Kidney (tissue), 13 donors: ENCODE measurements at regions not wholly inside any gene's neighbourhood (a gene's known extent, or its start where the extent isn't known, plus 50 kb on each side); places are given as distances from the start of the nearest gene placed in this dataset.

Experiments
- DNase-seq, 5 donors: peaks; one replicate each; pipeline ENCODE4 v3.0.0-alpha.2; 2013 to 2020
- FAIRE-seq: peaks from 2 replicates; lab custom pipeline; 2012; peaks lifted over from hg19 to GRCh38; lab: Jason Lieb, UNC
- H3K27ac ChIP-seq, 2 donors: one replicate each; pipeline ENCODE4 v1.7.0; 2013; ENCODE audit warnings: low read depth in 2 of 2, low read length in 2 of 2, inconsistent platforms in 1 of 2
- H3K27me3 ChIP-seq: one replicate; pipeline ENCODE4 v1.7.1; 2013; ENCODE audit warnings: low read length, inconsistent platforms; ENCODE audit not compliant: control insufficient read depth, insufficient read depth
- H3K36me3 ChIP-seq, 3 donors: one replicate each; pipeline versions ENCODE4 v1.7.0 to v1.7.1; 2013; ENCODE audit warnings: low read length in 3 of 3, control low read depth in 1 of 3, inconsistent platforms in 1 of 3; ENCODE audit not compliant: insufficient read depth in 3 of 3, control insufficient read depth in 2 of 3
- H3K4me1 ChIP-seq, 3 donors: one replicate each; pipeline versions ENCODE4 v1.7.0 to v1.7.1; 2013; ENCODE audit warnings: low read length in 3 of 3, inconsistent platforms in 1 of 3, low read depth in 1 of 3; ENCODE audit not compliant: control insufficient read depth in 2 of 3, insufficient read depth in 2 of 3
- H3K4me3 ChIP-seq, 3 donors: one replicate each; pipeline versions ENCODE4 v1.7.0 to v1.8.1; 2013; ENCODE audit warnings: low read length in 3 of 3, control low read depth in 1 of 3, inconsistent platforms in 1 of 3
- H3K9ac ChIP-seq, 3 donors: one replicate each; pipeline versions ENCODE4 v1.7.0 to v1.7.1; 2013; ENCODE audit warnings: low read length in 3 of 3, control low read depth in 1 of 3, inconsistent platforms in 1 of 3
- H3K9me3 ChIP-seq, 3 donors: one replicate each; pipeline versions ENCODE4 v1.7.0 to v1.7.1; 2013; ENCODE audit warnings: low read length in 3 of 3, control low read depth in 1 of 3, inconsistent platforms in 1 of 3; ENCODE audit not compliant: control insufficient read depth in 2 of 3, insufficient read depth in 1 of 3
- intact Hi-C: fragments of 100-400 bp; cut with DNase I; formaldehyde crosslinking; loops from one replicate; pipeline ENCODE4 v1.11.1; 2022
- TF ChIP-seq, protein P1 (sequence below): IDR thresholded peaks from 3 replicates; pipeline ENCODE4 v1.5.1; 2012; ENCODE audit warnings: mild to moderate bottlenecking, moderate library complexity, borderline replicate concordance; ENCODE audit not compliant: insufficient read depth; ENCODE audit errors: extremely low read depth
- donor health status: control.
- donor health status: control.
- donor health status: control.
- donor health status: control.
- donor health status: control.
- donor health status: DM: yes; HTN: yes; CAD: no.
- donor health status: Normal renal cell carcinoma (clear cell type).

DNA sequence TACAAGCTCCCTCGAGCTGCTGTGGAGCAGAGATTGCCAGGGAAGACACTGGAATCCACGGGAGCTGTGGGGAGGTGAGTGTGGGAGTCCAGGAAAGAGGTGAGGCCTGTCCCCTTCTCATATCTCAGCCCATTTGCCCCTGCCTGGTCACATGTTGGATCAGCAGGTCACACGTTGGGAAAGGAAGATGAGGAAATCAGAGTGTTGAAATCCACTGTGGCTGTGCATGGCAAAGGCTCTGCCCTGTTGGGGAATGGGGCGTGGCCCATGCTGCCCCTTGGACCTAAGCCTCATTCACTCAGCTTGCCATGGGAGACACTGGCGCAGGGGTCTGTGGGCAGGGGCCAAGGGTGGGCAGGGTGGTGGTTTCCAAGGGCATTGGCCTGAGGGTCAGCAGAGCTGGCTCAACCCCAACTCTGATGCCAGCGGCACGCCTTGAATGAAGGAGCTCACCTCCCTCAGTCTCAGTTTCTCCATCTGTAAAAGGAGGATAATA, 85.4 kb upstream of the CPEB4 start:
- DNase-seq (peak in 2 of 5 donors; percentile 31 to 79), FAIRE-seq (no peak)
- Histone ChIP-seq H3K4me3 (no peak overlapping the region), H3K36me3 (no peaks in the 10 kb centered on the region), H3K4me1 (peaks cover 2 to 5% (median 5%) of the 10 kb centered on the region in 3 donors), H3K9ac (no peak overlapping the region), H3K27me3 (no peaks in the 10 kb centered on the region), H3K9me3 (no peaks in the 10 kb centered on the region), H3K27ac (no peak overlapping the region)
- TF ChIP-seq, protein P1, sequence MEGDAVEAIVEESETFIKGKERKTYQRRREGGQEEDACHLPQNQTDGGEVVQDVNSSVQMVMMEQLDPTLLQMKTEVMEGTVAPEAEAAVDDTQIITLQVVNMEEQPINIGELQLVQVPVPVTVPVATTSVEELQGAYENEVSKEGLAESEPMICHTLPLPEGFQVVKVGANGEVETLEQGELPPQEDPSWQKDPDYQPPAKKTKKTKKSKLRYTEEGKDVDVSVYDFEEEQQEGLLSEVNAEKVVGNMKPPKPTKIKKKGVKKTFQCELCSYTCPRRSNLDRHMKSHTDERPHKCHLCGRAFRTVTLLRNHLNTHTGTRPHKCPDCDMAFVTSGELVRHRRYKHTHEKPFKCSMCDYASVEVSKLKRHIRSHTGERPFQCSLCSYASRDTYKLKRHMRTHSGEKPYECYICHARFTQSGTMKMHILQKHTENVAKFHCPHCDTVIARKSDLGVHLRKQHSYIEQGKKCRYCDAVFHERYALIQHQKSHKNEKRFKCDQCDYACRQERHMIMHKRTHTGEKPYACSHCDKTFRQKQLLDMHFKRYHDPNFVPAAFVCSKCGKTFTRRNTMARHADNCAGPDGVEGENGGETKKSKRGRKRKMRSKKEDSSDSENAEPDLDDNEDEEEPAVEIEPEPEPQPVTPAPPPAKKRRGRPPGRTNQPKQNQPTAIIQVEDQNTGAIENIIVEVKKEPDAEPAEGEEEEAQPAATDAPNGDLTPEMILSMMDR = no peak
- intact Hi-C loops = no loop called here

DNA sequence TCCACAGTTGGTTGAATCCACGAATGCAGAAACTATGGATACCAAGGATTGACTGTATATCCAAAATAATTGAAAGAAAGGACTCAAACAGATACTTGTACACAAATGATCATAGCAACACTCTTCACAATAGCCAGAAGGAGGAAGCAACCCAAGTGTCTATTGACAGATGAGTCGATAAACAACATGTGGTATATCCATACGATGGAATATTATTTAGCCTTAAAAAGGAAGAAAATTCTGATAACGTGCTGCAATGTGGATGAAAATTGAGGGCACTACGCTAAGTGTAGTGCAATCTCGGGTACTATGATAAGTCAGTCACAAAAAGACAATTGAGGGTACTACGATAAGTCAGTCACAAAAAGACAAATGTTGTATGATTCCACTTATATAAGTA, 83.6 kb upstream of the CPEB4 start:
- FAIRE-seq = no peak
- no peaks in the 10 kb centered on the region for H3K36me3 ChIP-seq

DNA sequence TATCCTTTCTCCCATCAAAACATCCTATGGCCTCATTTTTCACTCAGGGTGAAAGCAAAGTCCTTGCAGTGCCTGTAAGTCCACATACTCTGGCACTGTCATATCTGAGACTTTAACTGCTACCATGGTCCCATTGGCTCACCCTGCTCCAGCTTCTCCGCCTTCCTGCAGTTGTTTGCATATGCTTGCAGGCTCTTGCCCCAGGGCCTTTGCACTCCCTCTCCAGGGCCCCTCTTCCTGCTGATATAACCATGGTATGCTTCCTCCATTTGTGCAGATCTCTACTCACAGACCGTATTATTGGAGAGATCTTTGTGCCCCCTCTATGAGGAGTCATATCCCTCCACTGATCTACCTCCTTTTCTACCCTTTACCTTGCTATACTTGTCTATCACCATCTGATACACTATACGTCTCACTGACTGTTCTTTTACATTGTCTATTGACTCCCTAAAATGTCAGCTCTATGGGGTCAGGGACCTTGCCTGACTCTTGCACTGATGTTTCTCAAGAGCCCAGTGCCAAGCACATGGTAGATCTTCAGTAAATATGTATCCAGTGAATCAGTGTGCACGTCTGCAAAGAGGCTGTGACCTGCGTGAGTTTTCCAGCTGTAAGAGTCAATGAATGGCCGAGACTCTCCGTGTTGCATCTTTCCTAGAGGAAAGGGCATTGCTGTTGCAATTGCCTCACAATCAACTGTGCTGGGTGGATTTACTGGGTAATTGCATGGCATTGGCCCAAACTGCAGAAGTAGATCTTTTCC, 81.7 kb upstream of the CPEB4 start:
- intact Hi-C loops = no loop called here
- FAIRE-seq (no peak), DNase-seq (no peak)
- Histone ChIP-seq H3K4me3 (no peak overlapping the region), H3K27ac (no peak overlapping the region), H3K4me1 (peaks cover 0 to 2% (median 0%) of the 10 kb centered on the region in 3 donors), H3K36me3 (no peaks in the 10 kb centered on the region), H3K9ac (no peak overlapping the region), H3K27me3 (no peaks in the 10 kb centered on the region), H3K9me3 (no peaks in the 10 kb centered on the region)
- TF ChIP-seq, protein P1 = no peak

More for the DNA sequence above, 83.6 kb upstream of the CPEB4 start:
- H3K27me3 ChIP-seq = no peaks in the 10 kb centered on the region
- H3K9me3 ChIP-seq = no peaks in the 10 kb centered on the region
- DNase-seq = no peak
- intact Hi-C loops = no loop called here
- TF ChIP-seq, protein P1 = no peak
- H3K4me1 ChIP-seq = peaks cover 0 to 5% (median 2%) of the 10 kb centered on the region in 3 donors
- no peak overlapping the region for H3K4me3 ChIP-seq
- no peak overlapping the region for H3K9ac ChIP-seq
- H3K27ac ChIP-seq = no peak overlapping the region
